ENCODE measurements at regions not wholly inside any gene's neighbourhood (a gene's known extent, or its start where the extent isn't known, plus 50 kb on each side); places are given as distances from the start of the nearest gene placed in this dataset.

DNA sequence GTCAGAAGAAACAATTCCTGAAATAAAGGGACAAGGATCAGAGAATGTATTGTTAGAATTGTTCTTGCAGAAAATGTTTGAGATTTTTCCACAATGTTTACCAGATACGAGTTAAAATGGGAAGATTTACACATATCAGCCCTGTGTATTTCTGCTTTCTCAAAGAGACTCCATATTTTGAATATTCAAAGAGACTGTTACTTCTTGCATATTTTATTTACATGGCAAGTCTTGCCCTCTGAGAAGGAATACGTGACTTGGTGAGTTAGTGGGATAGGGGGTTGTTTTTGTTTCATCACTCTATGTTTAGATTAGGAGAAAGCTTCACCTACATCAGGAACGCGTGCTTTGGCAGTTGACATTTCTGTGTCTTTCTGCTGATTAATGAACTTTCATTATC lies 56.1 kb upstream of the ZDHHC17 start:
- TF ChIP-seq, protein P1, sequence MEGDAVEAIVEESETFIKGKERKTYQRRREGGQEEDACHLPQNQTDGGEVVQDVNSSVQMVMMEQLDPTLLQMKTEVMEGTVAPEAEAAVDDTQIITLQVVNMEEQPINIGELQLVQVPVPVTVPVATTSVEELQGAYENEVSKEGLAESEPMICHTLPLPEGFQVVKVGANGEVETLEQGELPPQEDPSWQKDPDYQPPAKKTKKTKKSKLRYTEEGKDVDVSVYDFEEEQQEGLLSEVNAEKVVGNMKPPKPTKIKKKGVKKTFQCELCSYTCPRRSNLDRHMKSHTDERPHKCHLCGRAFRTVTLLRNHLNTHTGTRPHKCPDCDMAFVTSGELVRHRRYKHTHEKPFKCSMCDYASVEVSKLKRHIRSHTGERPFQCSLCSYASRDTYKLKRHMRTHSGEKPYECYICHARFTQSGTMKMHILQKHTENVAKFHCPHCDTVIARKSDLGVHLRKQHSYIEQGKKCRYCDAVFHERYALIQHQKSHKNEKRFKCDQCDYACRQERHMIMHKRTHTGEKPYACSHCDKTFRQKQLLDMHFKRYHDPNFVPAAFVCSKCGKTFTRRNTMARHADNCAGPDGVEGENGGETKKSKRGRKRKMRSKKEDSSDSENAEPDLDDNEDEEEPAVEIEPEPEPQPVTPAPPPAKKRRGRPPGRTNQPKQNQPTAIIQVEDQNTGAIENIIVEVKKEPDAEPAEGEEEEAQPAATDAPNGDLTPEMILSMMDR (IDR thresholded peaks at IDR 0.05), result no peak
- no peak for TF ChIP-seq POLR2A (IDR thresholded peaks at IDR 0.05)

All from esophagus squamous epithelium (tissue), 4 donors.